Activated CD4-positive, alpha-beta T cell treated with anti-CD3 and anti-CD28 coated beads, Interleukin-2, amount 50 U/mL, for 48 hours (primary cell): ENCODE measurements at regions not wholly inside any gene's neighbourhood (a gene's known extent, or its start where the extent isn't known, plus 50 kb on each side); places are given as distances from the start of the nearest gene placed in this dataset.
"Not testable (repeated sequence)": the region's sequence is repeated elsewhere in the genome, so short reads cannot be mapped to it uniquely, and the experiment has no call there.

ENCODE experiments used
- DNase-seq, 2 experiments: peaks; one replicate each; pipeline ENCODE4 v3.0.0-alpha.2; 2020

GRCh38 chr16:35585411-35585810, 2126.0 kb downstream of the TP53TG3F start:
- DNase-seq: no peak

GRCh38 chr16:35590913-35591312, 2131.5 kb downstream of the TP53TG3F start:
- peak in 1 of 2 experiments; percentile 8 for DNase-seq

- no peak for DNase-seq
Measured at GRCh38 chr16:35596467-35596866, 2137.1 kb downstream of the TP53TG3F start.

- no peak for DNase-seq
Measured at GRCh38 chr16:35598696-35599332, 2139.4 kb downstream of the TP53TG3F start.

- no peak for DNase-seq
Measured at GRCh38 chr16:35599429-35600160, 2140.2 kb downstream of the TP53TG3F start.

- DNase-seq: not testable (repeated sequence)
Measured at GRCh38 chr16:35600161-35600555, 2140.7 kb downstream of the TP53TG3F start.

GRCh38 chr16:35602116-35602515, 2142.7 kb downstream of the TP53TG3F start:
- DNase-seq: no peak

- DNase-seq: not testable (repeated sequence)
Measured at GRCh38 chr16:35603371-35603770, 2144.0 kb downstream of the TP53TG3F start.

- DNase-seq: no peak
Measured at GRCh38 chr16:35605921-35606320, 2146.5 kb downstream of the TP53TG3F start.

GRCh38 chr16:35614883-35615282, 2155.5 kb downstream of the TP53TG3F start:
- not testable (repeated sequence) for DNase-seq

GRCh38 chr16:35619176-35619575, 2159.8 kb downstream of the TP53TG3F start:
- DNase-seq: not testable (repeated sequence)

- no peak for DNase-seq
Measured at GRCh38 chr16:35626041-35626440, 2166.6 kb downstream of the TP53TG3F start.

- no peak for DNase-seq
Measured at GRCh38 chr16:35628976-35629375, 2169.6 kb downstream of the TP53TG3F start.

GRCh38 chr16:35631261-35631945, 2172.0 kb downstream of the TP53TG3F start:
- no peak for DNase-seq

- DNase-seq: no peak
Measured at GRCh38 chr16:35636480-35637230, 2177.2 kb downstream of the TP53TG3F start.

GRCh38 chr16:35637683-35638082, 2178.3 kb downstream of the TP53TG3F start:
- no peak for DNase-seq

- no peak for DNase-seq
Measured at GRCh38 chr16:35639233-35640205, 2180.1 kb downstream of the TP53TG3F start.

- DNase-seq: no peak
Measured at GRCh38 chr16:35642322-35642835, 2183.0 kb downstream of the TP53TG3F start.

- no peak for DNase-seq
Measured at GRCh38 chr16:35651841-35652240, 2192.4 kb downstream of the TP53TG3F start.

- no peak for DNase-seq
Measured at GRCh38 chr16:35664091-35664693, 2204.8 kb downstream of the TP53TG3F start.

- DNase-seq: no peak
Measured at GRCh38 chr16:35685085-35685484, 2225.7 kb downstream of the TP53TG3F start.
